ENCODE measurements at regions not wholly inside any gene's neighbourhood (a gene's known extent, or its start where the extent isn't known, plus 50 kb on each side); places are given as distances from the start of the nearest gene placed in this dataset.
"Not testable (repeated sequence)": the region's sequence is repeated elsewhere in the genome, so short reads cannot be mapped to it uniquely, and the experiment has no call there.

GRCh38 chr5:102154791-102155605 lies 141.1 kb downstream of the SLCO4C1 start:
- not testable (repeated sequence) for DNase-seq

DNA sequence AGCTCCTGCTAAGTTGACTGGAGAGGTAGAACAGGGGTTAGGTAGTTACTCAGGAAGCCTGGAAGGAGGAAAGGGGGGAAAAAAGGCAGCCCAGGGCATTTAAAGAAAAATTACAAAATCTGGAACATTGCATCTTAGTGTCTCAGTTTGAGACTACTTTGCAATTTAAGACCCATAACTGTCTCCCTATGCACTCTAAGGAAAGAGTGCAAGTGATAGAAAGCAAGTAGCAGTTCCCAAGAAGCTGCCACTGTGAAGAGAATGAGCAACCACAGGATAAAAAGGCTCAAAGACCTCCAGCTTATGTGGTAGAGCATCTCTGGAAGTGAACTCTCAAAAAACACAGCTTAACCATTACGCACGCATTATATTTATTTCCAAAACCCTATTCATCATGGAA lies 141.8 kb downstream of the SLCO4C1 start:
- DNase-seq: no peak

GRCh38 chr5:102153003-102153759 lies 142.9 kb downstream of the SLCO4C1 start:
- DNase-seq: no peak

DNA sequence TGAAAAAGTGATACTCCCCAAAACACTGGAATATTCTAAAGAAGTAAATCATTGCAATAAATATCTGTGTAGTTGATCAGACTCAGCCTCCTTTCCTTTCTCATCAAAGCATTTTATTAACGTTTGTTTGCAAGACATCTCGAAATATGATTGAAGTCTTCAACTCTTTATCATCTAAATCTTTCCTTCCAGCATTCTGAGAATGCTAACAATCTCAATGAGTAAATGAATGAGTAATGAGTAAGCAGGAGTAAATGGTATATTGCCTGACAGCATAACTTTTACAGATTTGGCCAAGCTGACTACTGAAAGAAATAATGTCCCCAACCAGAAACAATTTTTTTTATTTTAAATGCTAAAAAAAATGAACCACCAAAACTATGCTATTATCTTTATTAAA lies 157.1 kb downstream of the SLCO4C1 start:
- no peak for DNase-seq

GRCh38 chr5:102138243-102138653 lies 157.8 kb downstream of the SLCO4C1 start:
- DNase-seq: no peak

DNA sequence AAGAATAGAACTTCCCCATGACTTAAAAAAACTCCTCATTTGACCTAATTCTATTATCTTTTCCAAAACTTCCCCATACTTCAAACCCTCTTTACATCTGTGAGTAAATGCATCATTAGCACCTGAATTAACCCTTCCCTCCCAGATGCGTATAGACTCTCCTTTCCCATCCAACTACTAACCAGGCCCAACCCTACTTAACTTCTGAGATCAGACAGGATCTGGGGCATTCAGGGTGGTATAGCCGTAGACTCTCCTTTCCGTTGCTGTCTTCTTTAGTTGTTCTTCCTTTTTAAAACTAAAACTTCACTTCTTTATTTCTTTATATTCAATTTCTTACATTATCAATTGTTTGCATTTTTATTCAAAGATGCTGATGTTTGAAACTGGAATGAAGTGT lies 165.2 kb downstream of the SLCO4C1 start:
- no peak for DNase-seq

DNA sequence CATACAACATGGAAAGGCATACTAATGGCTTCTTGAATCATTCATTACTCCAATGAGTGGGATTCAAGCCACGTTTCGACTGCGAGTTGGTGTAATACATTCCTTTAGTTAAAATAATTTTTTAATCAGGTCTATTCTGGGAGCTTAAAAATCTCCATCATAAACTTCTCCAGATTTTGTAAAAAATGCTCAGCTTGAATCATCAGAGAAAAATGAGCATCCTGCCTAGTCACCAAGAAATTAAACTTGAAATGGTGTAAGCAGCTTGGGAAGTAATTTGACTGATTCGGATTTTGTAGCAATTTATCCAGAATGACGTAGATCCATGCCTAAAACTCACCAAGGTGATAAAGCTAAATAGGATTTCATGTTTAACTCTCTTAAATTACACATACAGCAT lies 165.7 kb downstream of the SLCO4C1 start:
- no peak for DNase-seq

GRCh38 chr5:102119252-102119651 lies 176.8 kb downstream of the SLCO4C1 start:
- DNase-seq: no peak

- no peak for DNase-seq
Observed at GRCh38 chr5:102115736-102116135, 180.3 kb downstream of the SLCO4C1 start.

GRCh38 chr5:102114525-102115069 lies 181.5 kb downstream of the SLCO4C1 start:
- DNase-seq: no peak

DNA sequence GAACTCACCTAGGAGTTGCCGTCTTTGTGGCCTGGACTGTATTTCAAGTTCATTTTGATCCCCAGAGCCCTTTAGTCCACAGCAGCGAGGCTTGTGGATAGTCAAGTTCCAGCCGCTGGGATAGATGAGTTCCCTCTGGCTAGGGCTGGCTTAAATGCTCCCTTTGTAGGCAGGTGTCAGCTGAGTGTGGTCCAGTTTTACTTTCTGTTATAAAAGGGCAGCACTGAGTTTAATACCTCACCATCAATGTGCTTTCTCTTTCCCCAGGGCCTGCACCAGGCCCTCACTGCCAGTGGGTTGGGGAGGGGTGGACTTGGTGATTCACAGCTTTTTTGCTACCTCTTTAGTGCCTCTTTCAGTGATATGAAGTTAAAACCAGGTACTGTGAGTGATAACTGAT lies 188.2 kb downstream of the SLCO4C1 start:
- no peak for DNase-seq

- DNase-seq: no peak
Observed at GRCh38 chr5:102106599-102106998, 189.5 kb downstream of the SLCO4C1 start.

DNA sequence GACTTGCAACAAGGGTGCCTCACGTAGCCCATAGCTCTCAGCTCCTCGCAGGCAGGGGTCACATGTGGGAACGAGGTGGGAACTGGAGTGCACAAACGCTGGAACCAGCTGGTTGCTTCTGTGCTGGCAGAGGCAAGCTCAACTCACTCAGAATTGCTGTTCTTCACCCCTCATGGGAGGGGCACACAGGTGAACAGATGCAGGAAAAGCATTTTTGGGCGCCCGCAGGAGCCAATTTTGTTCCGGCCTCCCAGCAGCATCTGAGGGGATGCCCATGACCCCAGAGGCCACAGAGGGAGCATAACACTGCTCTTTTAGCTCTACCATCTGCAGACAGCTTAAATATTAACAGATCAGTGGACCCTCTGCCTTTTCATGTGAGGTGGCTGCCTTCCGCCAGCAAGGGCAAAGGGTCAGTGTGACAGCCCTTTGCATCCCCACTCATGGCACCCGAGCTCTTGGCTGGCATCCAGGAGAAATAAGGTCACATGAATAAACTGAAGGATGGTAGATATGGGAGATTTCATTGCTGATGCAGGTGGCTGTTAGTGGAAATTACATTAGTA lies 196.2 kb downstream of the SLCO4C1 start:
- DNase-seq: peak; percentile 53

- not testable (repeated sequence) for DNase-seq
Observed at GRCh38 chr5:102099083-102099482, 197.0 kb downstream of the SLCO4C1 start.

DNA sequence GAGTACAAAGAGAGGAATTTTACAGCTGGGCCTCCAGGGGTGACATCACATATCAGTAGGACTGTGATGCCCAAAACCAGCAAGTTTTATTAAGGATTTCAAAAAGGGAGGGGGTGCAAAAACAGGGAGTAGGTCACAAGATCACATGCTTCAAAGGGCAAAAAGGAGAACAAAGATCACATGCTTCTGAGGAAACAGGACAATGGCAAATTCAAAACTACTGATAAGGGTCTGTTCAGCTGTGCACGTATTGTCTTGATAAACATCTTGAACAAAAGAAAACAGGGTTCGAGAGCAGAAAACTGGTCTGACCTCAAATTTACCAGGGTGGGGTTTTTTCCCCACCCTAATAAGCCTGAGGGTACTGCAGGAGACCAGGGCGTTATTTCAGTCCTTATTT lies 197.5 kb downstream of the SLCO4C1 start:
- DNase-seq: not testable (repeated sequence)

- no peak for DNase-seq
Observed at GRCh38 chr5:102090770-102091169, 205.3 kb downstream of the SLCO4C1 start.

GRCh38 chr5:102089883-102090282 lies 206.2 kb downstream of the SLCO4C1 start:
- no peak for DNase-seq

DNA sequence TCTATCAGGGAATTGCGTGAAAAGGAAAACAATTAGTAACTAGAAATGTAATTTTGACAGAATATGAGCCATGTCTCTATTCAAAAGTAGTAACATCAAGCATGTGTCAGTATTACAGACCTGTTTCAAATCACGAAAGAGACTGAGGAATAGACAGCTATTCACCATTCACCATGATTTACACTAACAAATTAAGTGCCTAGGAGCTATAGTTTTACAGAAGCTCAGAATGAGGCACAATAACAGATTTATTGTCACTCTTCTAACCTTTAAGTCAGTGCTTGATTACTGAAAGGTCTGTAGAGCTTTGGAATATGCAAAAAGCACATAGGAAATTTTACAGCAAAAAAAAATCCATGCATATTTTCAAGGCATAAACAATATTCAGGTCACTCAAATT lies 208.2 kb downstream of the SLCO4C1 start:
- no peak for DNase-seq

DNA sequence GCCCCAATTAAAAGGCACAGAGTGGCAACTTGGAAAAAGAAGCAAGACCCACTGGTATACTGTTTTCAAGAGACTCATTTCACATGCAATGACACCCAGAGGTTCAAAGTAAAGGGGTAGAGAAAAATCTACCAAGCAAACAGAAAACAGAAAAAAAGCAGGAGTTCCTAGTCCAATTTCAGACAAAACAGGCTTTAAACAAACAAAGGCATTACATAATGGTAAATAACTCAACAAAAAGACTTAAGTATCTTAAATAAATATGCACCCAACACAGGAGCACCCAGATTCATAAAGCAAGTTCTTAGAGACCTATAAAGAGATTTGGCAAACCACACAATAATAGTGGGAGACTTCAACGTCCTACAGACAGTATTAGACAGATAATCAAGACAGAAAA lies 215.8 kb downstream of the SLCO4C1 start:
- no peak for DNase-seq

GRCh38 chr5:102077920-102078319 lies 218.2 kb downstream of the SLCO4C1 start:
- peak; percentile 54 for DNase-seq

GRCh38 chr5:102069974-102070373 lies 226.1 kb downstream of the SLCO4C1 start:
- DNase-seq: no peak

DNA sequence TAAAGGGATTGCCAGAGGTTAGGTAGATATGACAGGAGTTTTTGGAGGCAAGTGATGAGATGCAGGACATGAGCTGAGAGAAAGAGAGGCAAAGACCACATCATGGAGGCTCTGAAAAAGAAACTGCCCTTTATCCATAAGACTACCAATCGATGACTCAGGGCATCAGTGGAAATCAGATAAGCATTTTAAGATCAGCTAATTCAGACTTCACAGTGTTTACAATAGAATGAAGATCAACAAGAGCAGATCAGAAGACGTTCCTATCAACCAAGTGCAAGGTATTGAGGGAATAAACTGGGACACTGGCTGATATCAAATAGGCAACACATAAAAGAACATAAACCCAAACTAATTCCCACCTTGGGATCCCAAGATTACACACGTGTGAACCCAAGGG lies 227.2 kb downstream of the SLCO4C1 start:
- DNase-seq: no peak

DNA sequence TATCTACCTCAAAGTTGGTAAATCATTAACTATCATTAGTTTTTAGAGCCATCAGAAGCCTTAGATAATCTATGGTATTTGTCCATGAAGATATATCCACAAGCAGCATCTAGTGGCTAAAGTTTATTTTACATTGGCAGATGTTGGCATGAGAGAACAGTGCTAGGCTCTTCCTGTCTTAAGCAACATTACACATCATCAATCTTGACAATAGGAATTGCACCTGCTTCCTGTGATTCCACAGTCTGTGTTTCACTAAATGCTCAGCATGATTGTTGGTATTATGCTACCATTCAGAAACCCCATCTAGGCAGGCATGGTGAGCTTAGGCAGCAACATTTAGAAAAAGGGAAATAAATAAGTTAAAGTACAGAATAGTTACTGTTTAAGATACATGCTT lies 246.6 kb downstream of the SLCO4C1 start:
- no peak for DNase-seq

GRCh38 chr5:102048940-102049339 lies 247.1 kb downstream of the SLCO4C1 start:
- DNase-seq: no peak

Data from activated effector memory CD4-positive, alpha-beta T cell treated with anti-CD3 and anti-CD28 coated beads, Interleukin-2, amount 50 U/mL, for 16 hours (primary cell).